ENCODE measurements at regions not wholly inside any gene's neighbourhood (a gene's known extent, or its start where the extent isn't known, plus 50 kb on each side); places are given as distances from the start of the nearest gene placed in this dataset.

GRCh38 chr6:113439866-113440265, 417.3 kb upstream of the MARCKS start:
- Histone ChIP-seq H3K79me2 (ENCODE audit: control insufficient read depth, insufficient read depth, low read length) (no peaks in the 10 kb centered on the region), H3K9me3 (replicated peaks; ENCODE audit: control insufficient read depth, insufficient read depth, low read length) (no peaks in the 10 kb centered on the region), H3K4me2 (ENCODE audit: insufficient read depth, low read length) (no peak overlapping the region), H4K20me1 (replicated peaks; ENCODE audit: control insufficient read depth, extremely low read depth, insufficient read depth, low read length) (no peaks in the 10 kb centered on the region), H3K4me3 (replicated peaks in 1 of 3; ENCODE audit: insufficient read depth in 1 of 3, low read depth in 1 of 3, low read length in 3 of 3) (no peak overlapping the region), H3K36me3 (ENCODE audit: control insufficient read depth in 2 of 2, extremely low read depth in 1 of 2, insufficient read depth in 2 of 2, low read length in 2 of 2) (no peaks in the 10 kb centered on the region), H3K4me1 (ENCODE audit: control insufficient read depth, extremely low read depth, insufficient read depth, low read length) (no peaks in the 10 kb centered on the region), H3K27ac (ENCODE audit: insufficient read depth, low read depth, low read length) (no peak overlapping the region), H3K9me1 (replicated peaks; ENCODE audit: control insufficient read depth, extremely low read depth, insufficient read depth, low read length) (no peaks in the 10 kb centered on the region), H3K9ac (replicated peaks; ENCODE audit: extremely low read depth, insufficient read depth, low read length) (no peak overlapping the region), H2AFZ (ENCODE audit: low read depth, low read length) (no peak overlapping the region), H3K27me3 (ENCODE audit: control insufficient read depth in 2 of 2, insufficient read depth in 2 of 2, low read length in 2 of 2) (no peaks in the 10 kb centered on the region)
- dilution Hi-C loops (cut with MboI; ENCODE audit: extremely low pct_ligation_motif_present, low sequenced_read_pairs), result no loop called here
- ChIA-PET CTCF (no interaction called here), POLR2A (no interaction called here)
- no peak for TF ChIP-seq CTCF (IDR thresholded peaks at IDR 0.05; ENCODE audit: extremely low read depth in 1 of 2, insufficient read depth in 1 of 2, low read depth in 1 of 2, low read length in 2 of 2)
- no peak for TF ChIP-seq JUN (IDR thresholded peaks at IDR 0.05; ENCODE audit: borderline replicate concordance, insufficient read depth, insufficient read length, low read depth)
- no peak for TF ChIP-seq MYC (IDR thresholded peaks at IDR 0.05; ENCODE audit: low read depth, low read length)
- no peak for TF ChIP-seq EZH2 (IDR thresholded peaks at IDR 0.05; ENCODE audit: borderline replicate concordance, low read depth, low read length, severe bottlenecking)
- no peak for TF ChIP-seq GATA2 (IDR thresholded peaks at IDR 0.05; ENCODE audit: insufficient read depth, insufficient read length, low read depth, low read length)
- no peak for TF ChIP-seq MAX (IDR thresholded peaks at IDR 0.05; ENCODE audit: insufficient read depth, insufficient read length)
- TF ChIP-seq FOS (IDR thresholded peaks at IDR 0.05; ENCODE audit: borderline replicate concordance, insufficient read depth, low read length), result no peak
- TF ChIP-seq POLR2AphosphoS5 (IDR thresholded peaks at IDR 0.05; ENCODE audit: insufficient read depth, low read depth, low read length), result no peak
- BruUV-seq (replicated peaks), result no TSS peak
- FAIRE-seq (no peak), DNase-seq (ENCODE audit: low read depth, low spot score) (no peak)
- intact Hi-C loops (cut with micrococcal nuclease), result no loop called here

Measured in endothelial cell of umbilical vein (primary cell).